ENCODE measurements at regions not wholly inside any gene's neighbourhood (a gene's known extent, or its start where the extent isn't known, plus 50 kb on each side); places are given as distances from the start of the nearest gene placed in this dataset.

- DNase-seq, result no peak
- Mint-ChIP-seq H3K27me3 (ENCODE audit: unreplicated experiment) (no peaks in the 10 kb centered on the region), H3K4me1 (ENCODE audit: low read depth, unreplicated experiment) (peaks cover 38% of the 10 kb centered on the region), H3K36me3 (ENCODE audit: insufficient read depth, unreplicated experiment) (peaks cover 5% of the 10 kb centered on the region), H3K27ac (ENCODE audit: unreplicated experiment) (peak overlapping the region; percentile 79), H3K4me3 (ENCODE audit: low read depth, unreplicated experiment) (no peak overlapping the region), H3K9me3 (ENCODE audit: low read depth, unreplicated experiment) (peaks cover 2% of the 10 kb centered on the region)
- CTCF ChIA-PET, result interaction anchor here (1.3 kb wide), 1 partner anchor 11 kb away, joined by 3 read pairs; no protein-coding TSS in a partner anchor
- BruUV-seq (replicated peaks), result no TSS peak
- intact Hi-C loops (cut with micrococcal nuclease; ENCODE audit: unreplicated experiment), result loop anchor here (2.0 to 5.0 kb wide), 2 partner anchors 111 to 190 kb away; no protein-coding TSS in a partner anchor
- TF ChIP-seq, protein P1, sequence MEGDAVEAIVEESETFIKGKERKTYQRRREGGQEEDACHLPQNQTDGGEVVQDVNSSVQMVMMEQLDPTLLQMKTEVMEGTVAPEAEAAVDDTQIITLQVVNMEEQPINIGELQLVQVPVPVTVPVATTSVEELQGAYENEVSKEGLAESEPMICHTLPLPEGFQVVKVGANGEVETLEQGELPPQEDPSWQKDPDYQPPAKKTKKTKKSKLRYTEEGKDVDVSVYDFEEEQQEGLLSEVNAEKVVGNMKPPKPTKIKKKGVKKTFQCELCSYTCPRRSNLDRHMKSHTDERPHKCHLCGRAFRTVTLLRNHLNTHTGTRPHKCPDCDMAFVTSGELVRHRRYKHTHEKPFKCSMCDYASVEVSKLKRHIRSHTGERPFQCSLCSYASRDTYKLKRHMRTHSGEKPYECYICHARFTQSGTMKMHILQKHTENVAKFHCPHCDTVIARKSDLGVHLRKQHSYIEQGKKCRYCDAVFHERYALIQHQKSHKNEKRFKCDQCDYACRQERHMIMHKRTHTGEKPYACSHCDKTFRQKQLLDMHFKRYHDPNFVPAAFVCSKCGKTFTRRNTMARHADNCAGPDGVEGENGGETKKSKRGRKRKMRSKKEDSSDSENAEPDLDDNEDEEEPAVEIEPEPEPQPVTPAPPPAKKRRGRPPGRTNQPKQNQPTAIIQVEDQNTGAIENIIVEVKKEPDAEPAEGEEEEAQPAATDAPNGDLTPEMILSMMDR (IDR thresholded peaks at IDR 0.05; ENCODE audit: unreplicated experiment), result no peak
Measured at GRCh38 chr14:34111953-34112352, 161.1 kb upstream of the EGLN3 start.

DNA sequence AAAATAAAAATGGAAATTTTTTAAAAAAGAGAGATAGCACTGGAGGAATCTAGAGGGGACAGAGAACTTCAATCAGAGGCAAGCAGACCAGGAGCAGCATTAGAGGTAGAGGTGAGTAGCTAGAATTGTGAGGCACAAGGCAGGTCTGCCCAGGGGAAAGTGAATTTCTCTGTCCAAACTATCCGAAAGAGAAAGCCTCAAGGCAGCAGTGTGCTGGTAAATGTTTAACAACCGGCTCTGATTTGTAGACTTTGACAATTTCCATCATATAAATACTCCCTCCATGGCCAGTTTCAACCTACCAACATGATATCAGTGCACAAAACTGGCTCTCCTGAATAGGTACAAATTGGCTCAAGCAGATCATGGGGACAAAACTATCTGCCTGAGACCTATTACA, 160.6 kb upstream of the EGLN3 start:
- no peak for DNase-seq
- TF ChIP-seq, protein P1 (IDR thresholded peaks at IDR 0.05; ENCODE audit: unreplicated experiment), result no peak
- Mint-ChIP-seq H3K36me3 (ENCODE audit: insufficient read depth, unreplicated experiment) (peaks cover 5% of the 10 kb centered on the region), H3K4me1 (ENCODE audit: low read depth, unreplicated experiment) (peaks cover 38% of the 10 kb centered on the region), H3K4me3 (ENCODE audit: low read depth, unreplicated experiment) (no peak overlapping the region), H3K27me3 (ENCODE audit: unreplicated experiment) (no peaks in the 10 kb centered on the region), H3K27ac (ENCODE audit: unreplicated experiment) (no peak overlapping the region), H3K9me3 (ENCODE audit: low read depth, unreplicated experiment) (peaks cover 2% of the 10 kb centered on the region)
- intact Hi-C loops (cut with micrococcal nuclease; ENCODE audit: unreplicated experiment), result loop anchor here (5.0 kb wide), 1 partner anchor 191 kb away; no protein-coding TSS in a partner anchor
- CTCF ChIA-PET, result interaction anchor here (1.3 kb wide), 1 partner anchor 11 kb away, joined by 3 read pairs; no protein-coding TSS in a partner anchor
- BruUV-seq (replicated peaks), result no TSS peak

GRCh38 chr14:34110531-34110930, 159.7 kb upstream of the EGLN3 start:
- Mint-ChIP-seq H3K27me3 (ENCODE audit: unreplicated experiment) (no peaks in the 10 kb centered on the region), H3K4me3 (ENCODE audit: low read depth, unreplicated experiment) (no peak overlapping the region), H3K27ac (ENCODE audit: unreplicated experiment) (no peak overlapping the region), H3K9me3 (ENCODE audit: low read depth, unreplicated experiment) (peaks cover 2% of the 10 kb centered on the region), H3K4me1 (ENCODE audit: low read depth, unreplicated experiment) (peaks cover 38% of the 10 kb centered on the region), H3K36me3 (ENCODE audit: insufficient read depth, unreplicated experiment) (peaks cover 5% of the 10 kb centered on the region)
- intact Hi-C loops (cut with micrococcal nuclease; ENCODE audit: unreplicated experiment), result loop anchor here (5.0 kb wide), 1 partner anchor 192 kb away; no protein-coding TSS in a partner anchor
- no peak for DNase-seq
- TF ChIP-seq, protein P1 (IDR thresholded peaks at IDR 0.05; ENCODE audit: unreplicated experiment), result no peak
- CTCF ChIA-PET, result no interaction called here
- BruUV-seq (replicated peaks), result no TSS peak

- intact Hi-C loops (cut with micrococcal nuclease; ENCODE audit: unreplicated experiment), result no loop called here
- no peak overlapping the region for H3K27ac Mint-ChIP-seq (ENCODE audit: unreplicated experiment)
- no peak for DNase-seq
- peaks cover 5% of the 10 kb centered on the region for H3K36me3 Mint-ChIP-seq (ENCODE audit: insufficient read depth, unreplicated experiment)
- no TSS peak for BruUV-seq (replicated peaks)
- CTCF ChIA-PET, result no interaction called here
- H3K9me3 Mint-ChIP-seq (ENCODE audit: low read depth, unreplicated experiment), result peaks cover 2% of the 10 kb centered on the region
- H3K4me3 Mint-ChIP-seq (ENCODE audit: low read depth, unreplicated experiment), result no peak overlapping the region
- peaks cover 20% of the 10 kb centered on the region for H3K4me1 Mint-ChIP-seq (ENCODE audit: low read depth, unreplicated experiment)
- no peaks in the 10 kb centered on the region for H3K27me3 Mint-ChIP-seq (ENCODE audit: unreplicated experiment)
- TF ChIP-seq, protein P1 (IDR thresholded peaks at IDR 0.05; ENCODE audit: unreplicated experiment), result no peak
Measured at GRCh38 chr14:34107441-34107840, 156.6 kb upstream of the EGLN3 start.

Data from Calu3 (cell line).